Lower leg skin (tissue), 4 donors: ENCODE measurements at regions not wholly inside any gene's neighbourhood (a gene's known extent, or its start where the extent isn't known, plus 50 kb on each side); places are given as distances from the start of the nearest gene placed in this dataset.
"Not testable (repeated sequence)": the region's sequence is repeated elsewhere in the genome, so short reads cannot be mapped to it uniquely, and the experiment has no call there.

Experiments used
- DNase-seq, 2 donors: peaks; one replicate each; pipeline ENCODE4 v3.0.0-alpha.2; 2019; ENCODE audit warnings: low spot score in 2 of 2
- H3K4me3 ChIP-seq: fragments of 200-600 bp; sonication (generic); 2 replicates; pipeline ENCODE4 v1.5.1; 2017; ENCODE audit warnings: mild to moderate bottlenecking, low read depth; ENCODE audit not compliant: poor library complexity, severe bottlenecking
- POLR2A ChIP-seq, 2 donors: fragments of 450-650 bp; IDR thresholded peaks; one replicate each; pipeline ENCODE4 v1.6.1; 2016 to 2017; ENCODE audit warnings: antibody characterized with exemption in 2 of 2, mild to moderate bottlenecking in 1 of 2, moderate library complexity in 1 of 2
- WGBS, 2 donors: methylation state at CpG; one replicate each; pipeline ENCODE4 v1.1.5; 2018; 5-methylcytosine and 5-hydroxymethylcytosine counted together
- intact Hi-C: fragments of 100-400 bp; cut with DNase I; formaldehyde crosslinking; loops from one replicate; pipeline ENCODE4 v1.15.0; 2023; ENCODE audit warnings: low total_unique reads
- TF ChIP-seq, protein P1 (sequence below), 3 donors: fragments of 450-650 bp; IDR thresholded peaks; one replicate each; pipeline ENCODE4 v1.5.1; 2016; ENCODE audit warnings: antibody characterized with exemption in 3 of 3, mild to moderate bottlenecking in 3 of 3, moderate library complexity in 2 of 3

DNA sequence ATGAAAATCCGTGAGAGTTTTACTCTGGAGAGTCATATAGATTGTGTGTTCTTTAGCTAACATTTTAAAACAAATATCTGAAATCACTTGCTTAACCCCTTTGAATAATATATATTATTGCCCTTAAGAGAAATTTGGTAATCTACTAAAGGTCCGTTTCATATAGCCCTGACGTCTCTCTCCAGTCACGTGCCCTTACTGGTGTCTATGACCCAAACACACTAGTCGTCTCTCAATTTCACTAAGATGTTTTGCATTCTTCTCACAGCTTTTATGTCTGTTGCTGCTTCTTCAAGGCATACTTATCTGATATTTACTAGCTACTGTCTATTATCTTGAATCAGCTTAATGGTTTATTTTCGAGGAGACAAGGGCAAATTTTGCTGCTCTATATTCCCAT is 409.9 kb downstream of the KCNJ18 start:
- intact Hi-C loops, result no loop called here
- TF ChIP-seq, protein P1, sequence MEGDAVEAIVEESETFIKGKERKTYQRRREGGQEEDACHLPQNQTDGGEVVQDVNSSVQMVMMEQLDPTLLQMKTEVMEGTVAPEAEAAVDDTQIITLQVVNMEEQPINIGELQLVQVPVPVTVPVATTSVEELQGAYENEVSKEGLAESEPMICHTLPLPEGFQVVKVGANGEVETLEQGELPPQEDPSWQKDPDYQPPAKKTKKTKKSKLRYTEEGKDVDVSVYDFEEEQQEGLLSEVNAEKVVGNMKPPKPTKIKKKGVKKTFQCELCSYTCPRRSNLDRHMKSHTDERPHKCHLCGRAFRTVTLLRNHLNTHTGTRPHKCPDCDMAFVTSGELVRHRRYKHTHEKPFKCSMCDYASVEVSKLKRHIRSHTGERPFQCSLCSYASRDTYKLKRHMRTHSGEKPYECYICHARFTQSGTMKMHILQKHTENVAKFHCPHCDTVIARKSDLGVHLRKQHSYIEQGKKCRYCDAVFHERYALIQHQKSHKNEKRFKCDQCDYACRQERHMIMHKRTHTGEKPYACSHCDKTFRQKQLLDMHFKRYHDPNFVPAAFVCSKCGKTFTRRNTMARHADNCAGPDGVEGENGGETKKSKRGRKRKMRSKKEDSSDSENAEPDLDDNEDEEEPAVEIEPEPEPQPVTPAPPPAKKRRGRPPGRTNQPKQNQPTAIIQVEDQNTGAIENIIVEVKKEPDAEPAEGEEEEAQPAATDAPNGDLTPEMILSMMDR (IDR thresholded peaks at IDR 0.05), result no peak
- no peak for TF ChIP-seq POLR2A (IDR thresholded peaks at IDR 0.05)
- no peak overlapping the region for H3K4me3 ChIP-seq
- no peak for DNase-seq
- 50 to 87% methylated on average over 6 of the region's 6 CpGs for WGBS, 2 donors

DNA sequence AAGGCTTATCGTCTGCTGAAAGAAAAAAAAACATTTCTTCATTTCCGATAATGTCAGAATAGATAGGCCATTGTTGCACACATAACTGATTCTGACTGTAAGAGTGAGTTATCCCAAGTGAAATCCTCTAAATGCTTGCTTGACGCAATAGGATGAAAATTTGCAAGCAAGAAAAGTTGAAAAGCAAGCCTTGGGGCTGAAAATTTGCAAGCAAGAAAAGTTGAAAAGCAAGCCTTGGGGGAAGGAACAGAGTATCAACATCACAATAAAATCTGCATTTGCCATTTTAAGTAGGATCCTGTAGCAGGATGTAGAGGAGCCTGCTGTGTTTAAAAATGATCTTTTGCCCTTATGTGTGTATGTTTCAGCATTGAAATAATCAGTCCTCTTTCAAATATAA is 424.4 kb downstream of the KCNJ18 start:
- DNase-seq, intact Hi-C loops, H3K4me3 ChIP-seq: not testable (repeated sequence)
- WGBS, 2 donors, result 37 to 42% methylated on average over 3 of the region's 3 CpGs

DNA sequence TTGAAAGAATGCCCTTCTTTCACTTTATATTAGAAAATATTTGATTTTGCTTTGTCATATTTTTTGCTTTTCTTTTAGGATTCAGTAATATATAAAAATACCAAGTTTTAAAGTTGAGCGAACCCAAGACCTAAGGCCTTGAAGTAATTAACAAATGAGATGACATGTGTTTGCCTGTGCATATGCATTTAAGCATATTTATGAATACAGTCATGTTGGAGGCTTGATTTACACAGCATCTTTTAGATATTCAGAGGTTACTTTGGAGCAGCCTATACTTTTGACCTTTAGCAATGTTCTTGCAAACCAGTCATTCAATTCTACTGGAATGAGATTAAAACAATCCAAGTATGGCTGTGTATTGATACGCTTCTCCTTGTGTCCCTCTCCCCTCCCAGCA is 425.1 kb downstream of the KCNJ18 start:
- H3K4me3 ChIP-seq, intact Hi-C loops, DNase-seq: not testable (repeated sequence)
- 74% methylated on average over 2 of the region's 2 CpGs for WGBS, 2 donors

DNA sequence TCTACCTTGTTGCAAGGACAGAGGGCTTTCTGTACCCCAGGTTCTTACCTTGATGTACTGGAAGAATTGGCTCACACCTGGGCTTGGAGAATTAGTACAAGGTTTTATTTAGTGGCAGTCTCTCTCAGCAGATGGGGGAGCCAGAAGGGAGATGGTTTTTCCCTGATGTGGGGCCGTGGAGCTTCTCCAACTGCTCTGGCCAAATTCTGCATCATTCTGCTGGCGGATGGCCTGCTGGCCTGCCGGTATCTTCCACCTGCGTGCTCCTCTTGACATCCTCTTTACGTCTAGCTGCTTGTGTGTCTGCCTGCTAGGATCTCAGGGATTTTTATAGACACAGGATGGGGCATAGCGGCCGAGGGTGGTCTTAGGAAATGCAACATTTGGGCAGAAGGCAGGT is 426.7 kb downstream of the KCNJ18 start:
- 74 to 82% methylated on average over 7 of the region's 7 CpGs for WGBS, 2 donors
- intact Hi-C loops, DNase-seq, H3K4me3 ChIP-seq: not testable (repeated sequence)

DNA sequence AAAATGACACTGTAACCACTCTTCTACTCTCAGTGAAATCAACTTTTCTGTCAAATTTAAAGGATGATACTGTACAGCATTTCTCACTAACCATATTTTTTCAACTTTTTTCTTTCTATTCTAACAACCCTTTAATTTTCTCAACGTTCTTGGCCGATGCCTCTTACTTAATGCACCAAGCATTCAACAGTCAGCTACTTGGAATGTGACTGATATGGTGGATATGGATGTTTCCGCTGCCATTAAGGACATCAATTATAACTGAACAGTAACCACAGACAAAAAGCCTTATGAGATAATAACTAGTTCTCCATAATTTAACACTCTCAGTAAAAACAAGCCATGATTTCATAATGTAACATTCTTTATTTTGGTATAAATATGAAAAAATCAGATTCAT is 427.4 kb downstream of the KCNJ18 start:
- WGBS, 2 donors, result 80 to 82% methylated on average over 3 of the region's 3 CpGs
- DNase-seq, intact Hi-C loops, H3K4me3 ChIP-seq: not testable (repeated sequence)

DNA sequence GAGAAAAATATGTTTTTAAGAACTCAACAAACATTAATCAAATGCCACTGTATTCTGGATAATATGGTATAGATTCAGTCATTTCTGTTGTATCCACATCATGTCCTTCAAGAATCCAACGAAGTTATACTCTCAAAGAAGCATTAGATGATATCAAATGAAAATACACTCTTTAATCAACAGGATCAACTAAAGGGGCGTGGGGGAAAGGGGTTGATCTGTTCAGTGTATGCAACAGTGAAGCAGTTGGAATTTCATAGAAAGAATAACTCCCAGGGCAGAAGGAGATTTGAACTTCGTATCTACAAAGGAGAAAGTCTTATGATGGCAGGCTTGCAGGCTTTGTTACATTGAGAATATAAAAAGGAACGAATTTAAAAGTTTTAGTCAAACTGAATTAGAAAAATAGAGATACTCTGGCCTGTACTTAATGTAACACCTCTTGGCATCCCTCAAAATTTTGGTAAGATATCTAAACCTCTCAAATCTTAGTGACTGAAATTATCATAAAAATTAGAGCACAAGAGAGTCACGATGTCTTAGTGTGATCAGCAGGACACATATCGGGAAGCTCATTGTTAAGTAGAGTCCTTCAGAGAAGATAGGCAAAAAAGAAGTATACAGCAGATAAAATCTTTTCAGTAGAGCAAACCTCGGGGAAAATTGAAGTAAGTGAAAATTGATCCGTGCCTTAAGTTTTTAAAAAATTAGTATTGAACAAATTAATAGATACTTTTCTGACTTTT is 431.4 kb downstream of the KCNJ18 start:
- TF ChIP-seq, protein P1 (IDR thresholded peaks at IDR 0.05), result no peak
- TF ChIP-seq POLR2A (IDR thresholded peaks at IDR 0.05), result no peak
- intact Hi-C loops, result no loop called here
- WGBS, 2 donors, result 38 to 43% methylated on average over 8 of the region's 8 CpGs
- no peak for DNase-seq
- H3K4me3 ChIP-seq, result no peak overlapping the region

DNA sequence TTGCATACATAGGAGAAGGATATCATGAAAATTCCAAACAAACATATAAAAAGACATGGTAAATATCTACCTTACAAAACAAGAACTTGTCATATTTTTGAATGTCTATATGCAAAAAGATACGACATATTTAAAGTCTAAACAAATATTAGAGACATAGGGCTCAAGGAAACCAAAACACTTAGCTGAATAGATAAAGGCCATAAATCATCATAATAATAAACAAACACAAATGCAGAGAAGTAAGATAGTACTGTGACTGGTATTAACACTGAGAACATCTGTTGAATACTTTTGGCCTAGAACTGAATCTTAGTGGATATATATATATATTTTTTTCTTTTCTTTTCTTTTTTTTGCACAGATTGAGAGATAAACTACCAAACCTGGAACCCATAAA is 435.8 kb downstream of the KCNJ18 start:
- H3K4me3 ChIP-seq, result no peak overlapping the region
- WGBS, 2 donors, result 84 to 85% methylated on average over 1 of the region's 1 CpG
- intact Hi-C loops, result no loop called here
- no peak for TF ChIP-seq POLR2A (IDR thresholded peaks at IDR 0.05)
- TF ChIP-seq, protein P1 (IDR thresholded peaks at IDR 0.05), result no peak
- no peak for DNase-seq

DNA sequence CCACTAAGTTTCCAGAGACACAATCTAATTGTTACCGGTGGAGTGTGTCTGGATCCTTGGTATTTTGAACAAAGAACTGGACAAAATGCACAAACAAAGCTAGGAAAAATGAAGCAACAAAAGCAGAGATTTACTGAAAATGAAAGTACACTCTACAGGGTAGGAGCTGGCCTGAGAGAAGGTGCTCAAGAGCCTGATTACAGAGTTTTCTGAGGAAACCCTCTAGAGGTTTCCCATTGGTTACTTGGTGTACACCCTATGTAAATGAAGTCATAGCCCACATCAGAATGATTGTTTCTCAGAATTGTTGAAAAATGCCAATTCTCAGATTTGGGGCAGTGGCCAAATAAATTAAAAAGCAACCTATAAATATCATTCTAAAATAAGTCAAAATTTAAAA is 436.4 kb downstream of the KCNJ18 start:
- TF ChIP-seq, protein P1 (IDR thresholded peaks at IDR 0.05), result no peak
- TF ChIP-seq POLR2A (IDR thresholded peaks at IDR 0.05), result no peak
- no peak for DNase-seq
- intact Hi-C loops, result no loop called here
- WGBS, 2 donors, result 94% methylated on average over 1 of the region's 1 CpG
- no peak overlapping the region for H3K4me3 ChIP-seq

DNA sequence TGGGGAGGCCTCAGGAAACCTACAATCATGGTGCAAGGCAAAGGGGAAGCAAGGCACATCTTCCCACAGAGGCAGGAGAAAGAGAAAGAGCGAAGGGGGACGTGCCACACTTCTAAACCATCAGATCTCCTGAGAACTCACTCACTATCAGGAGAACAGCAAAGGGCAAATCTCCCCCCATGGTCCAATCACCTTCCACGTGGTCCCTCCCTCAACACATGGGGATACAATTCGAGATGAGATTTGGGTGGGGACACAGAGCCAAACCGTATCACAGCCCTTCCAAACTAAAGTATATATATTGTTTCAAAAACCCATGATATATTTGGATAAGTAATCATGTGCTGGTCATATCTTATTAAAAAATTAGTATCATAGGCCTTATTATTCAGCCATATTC is 437.6 kb downstream of the KCNJ18 start:
- intact Hi-C loops, H3K4me3 ChIP-seq, DNase-seq: not testable (repeated sequence)
- 40 to 45% methylated on average over 5 of the region's 5 CpGs for WGBS, 2 donors
